SK-N-SH treated with all-trans-retinoic acid at 6 μM for 48 hours (cell line): ENCODE measurements at regions not wholly inside any gene's neighbourhood (a gene's known extent, or its start where the extent isn't known, plus 50 kb on each side); places are given as distances from the start of the nearest gene placed in this dataset.

ENCODE experiments used
- ARNTL ChIP-seq: fragments of 450-650 bp; formaldehyde crosslinking; IDR thresholded peaks from 2 replicates; pipeline ENCODE4 v1.5.0; 2020; ENCODE audit warnings: low read depth, mild to moderate bottlenecking, moderate library complexity, borderline replicate concordance
- BACH2 ChIP-seq: fragments of 250-450 bp; sonication (Bioruptor Pico); IDR thresholded peaks from 2 replicates; pipeline ENCODE4 v1.9.0; 2021; ENCODE audit warnings: mild to moderate bottlenecking, borderline replicate concordance
- PPARA ChIP-seq: fragments of 250-450 bp; sonication (Bioruptor Pico); IDR thresholded peaks from 2 replicates; pipeline ENCODE4 v1.5.0; 2020; ENCODE audit warnings: mild to moderate bottlenecking, borderline replicate concordance
- TCF4 ChIP-seq: fragments of 250-450 bp; sonication (Bioruptor Pico); IDR thresholded peaks from 2 replicates; pipeline ENCODE4 v1.8.0; 2021; ENCODE audit warnings: mild to moderate bottlenecking, moderate library complexity, borderline replicate concordance
- ZFP3 ChIP-seq: fragments of 250-450 bp; sonication (Bioruptor Pico); IDR thresholded peaks from 2 replicates; pipeline ENCODE4 v1.5.0; 2020; ENCODE audit warnings: mild to moderate bottlenecking, moderate library complexity
- ZFP30 ChIP-seq: fragments of 450-650 bp; formaldehyde crosslinking; IDR thresholded peaks from 2 replicates; pipeline ENCODE4 v1.5.0; 2022; ENCODE audit warnings: mild to moderate bottlenecking, moderate library complexity
- ZNF70 ChIP-seq: fragments of 450-650 bp; formaldehyde crosslinking; IDR thresholded peaks from 2 replicates; pipeline ENCODE4 v1.5.0; 2020; ENCODE audit warnings: mild to moderate bottlenecking, moderate library complexity
- TF ChIP-seq, protein P1 (sequence below): fragments of 250-450 bp; sonication (Bioruptor Pico); IDR thresholded peaks from 2 replicates; pipeline ENCODE4 v1.8.0; 2021; ENCODE audit warnings: low read depth, mild to moderate bottlenecking, moderate library complexity, borderline replicate concordance
- TF ChIP-seq, protein P2 (sequence below): fragments of 250-450 bp; sonication (Bioruptor Pico); IDR thresholded peaks from 2 replicates; pipeline ENCODE4 v1.8.0; 2020; ENCODE audit warnings: mild to moderate bottlenecking, moderate library complexity, borderline replicate concordance
- TF ChIP-seq, protein P3 (sequence below): fragments of 250-450 bp; sonication (Bioruptor Pico); IDR thresholded peaks from 2 replicates; pipeline ENCODE4 v1.5.1; 2020; ENCODE audit warnings: low read depth, mild to moderate bottlenecking, moderate library complexity

DNA sequence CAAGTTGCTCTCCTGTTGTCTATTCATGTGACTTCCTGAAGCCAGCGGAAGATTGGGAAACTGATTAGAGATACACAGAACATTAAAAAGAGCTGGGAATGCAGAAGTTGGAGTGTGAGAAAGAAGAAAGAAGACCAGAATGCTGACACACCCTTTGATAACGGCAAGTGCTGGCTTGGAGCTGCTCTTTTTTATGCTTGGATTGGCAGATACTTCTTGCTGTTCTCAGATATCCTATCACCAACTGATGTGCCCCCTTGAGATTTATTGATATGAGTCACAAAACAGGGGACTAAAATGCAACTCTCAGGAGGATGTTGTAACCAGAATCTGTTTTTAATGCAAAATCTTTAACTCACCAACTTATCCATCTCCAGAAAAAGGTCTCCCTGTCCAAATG is 56.0 kb upstream of the ASTN2 start:
- no peak for TF ChIP-seq BACH2 (CRISPR knock-in tag)
- TF ChIP-seq, protein P1, sequence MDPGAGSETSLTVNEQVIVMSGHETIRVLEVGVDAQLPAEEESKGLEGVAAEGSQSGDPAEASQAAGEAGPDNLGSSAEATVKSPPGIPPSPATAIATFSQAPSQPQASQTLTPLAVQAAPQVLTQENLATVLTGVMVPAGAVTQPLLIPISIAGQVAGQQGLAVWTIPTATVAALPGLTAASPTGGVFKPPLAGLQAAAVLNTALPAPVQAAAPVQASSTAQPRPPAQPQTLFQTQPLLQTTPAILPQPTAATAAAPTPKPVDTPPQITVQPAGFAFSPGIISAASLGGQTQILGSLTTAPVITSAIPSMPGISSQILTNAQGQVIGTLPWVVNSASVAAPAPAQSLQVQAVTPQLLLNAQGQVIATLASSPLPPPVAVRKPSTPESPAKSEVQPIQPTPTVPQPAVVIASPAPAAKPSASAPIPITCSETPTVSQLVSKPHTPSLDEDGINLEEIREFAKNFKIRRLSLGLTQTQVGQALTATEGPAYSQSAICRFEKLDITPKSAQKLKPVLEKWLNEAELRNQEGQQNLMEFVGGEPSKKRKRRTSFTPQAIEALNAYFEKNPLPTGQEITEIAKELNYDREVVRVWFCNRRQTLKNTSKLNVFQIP, result no peak
- TF ChIP-seq ZNF70 (CRISPR knock-in tag), result no peak
- TF ChIP-seq ZFP3 (CRISPR knock-in tag), result no peak
- TF ChIP-seq, protein P2, sequence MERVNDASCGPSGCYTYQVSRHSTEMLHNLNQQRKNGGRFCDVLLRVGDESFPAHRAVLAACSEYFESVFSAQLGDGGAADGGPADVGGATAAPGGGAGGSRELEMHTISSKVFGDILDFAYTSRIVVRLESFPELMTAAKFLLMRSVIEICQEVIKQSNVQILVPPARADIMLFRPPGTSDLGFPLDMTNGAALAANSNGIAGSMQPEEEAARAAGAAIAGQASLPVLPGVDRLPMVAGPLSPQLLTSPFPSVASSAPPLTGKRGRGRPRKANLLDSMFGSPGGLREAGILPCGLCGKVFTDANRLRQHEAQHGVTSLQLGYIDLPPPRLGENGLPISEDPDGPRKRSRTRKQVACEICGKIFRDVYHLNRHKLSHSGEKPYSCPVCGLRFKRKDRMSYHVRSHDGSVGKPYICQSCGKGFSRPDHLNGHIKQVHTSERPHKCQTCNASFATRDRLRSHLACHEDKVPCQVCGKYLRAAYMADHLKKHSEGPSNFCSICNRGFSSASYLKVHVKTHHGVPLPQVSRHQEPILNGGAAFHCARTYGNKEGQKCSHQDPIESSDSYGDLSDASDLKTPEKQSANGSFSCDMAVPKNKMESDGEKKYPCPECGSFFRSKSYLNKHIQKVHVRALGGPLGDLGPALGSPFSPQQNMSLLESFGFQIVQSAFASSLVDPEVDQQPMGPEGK (CRISPR knock-in tag), result no peak
- TF ChIP-seq, protein P3, sequence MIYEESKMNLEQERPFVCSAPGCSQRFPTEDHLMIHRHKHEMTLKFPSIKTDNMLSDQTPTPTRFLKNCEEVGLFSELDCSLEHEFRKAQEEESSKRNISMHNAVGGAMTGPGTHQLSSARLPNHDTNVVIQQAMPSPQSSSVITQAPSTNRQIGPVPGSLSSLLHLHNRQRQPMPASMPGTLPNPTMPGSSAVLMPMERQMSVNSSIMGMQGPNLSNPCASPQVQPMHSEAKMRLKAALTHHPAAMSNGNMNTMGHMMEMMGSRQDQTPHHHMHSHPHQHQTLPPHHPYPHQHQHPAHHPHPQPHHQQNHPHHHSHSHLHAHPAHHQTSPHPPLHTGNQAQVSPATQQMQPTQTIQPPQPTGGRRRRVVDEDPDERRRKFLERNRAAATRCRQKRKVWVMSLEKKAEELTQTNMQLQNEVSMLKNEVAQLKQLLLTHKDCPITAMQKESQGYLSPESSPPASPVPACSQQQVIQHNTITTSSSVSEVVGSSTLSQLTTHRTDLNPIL (CRISPR knock-in tag), result no peak
- no peak for TF ChIP-seq PPARA
- TF ChIP-seq ARNTL (CRISPR knock-in tag), result no peak
- no peak for TF ChIP-seq ZFP30
- TF ChIP-seq TCF4 (CRISPR knock-in tag), result no peak
